HG02571 (cell line): ENCODE measurements at regions not wholly inside any gene's neighbourhood (a gene's known extent, or its start where the extent isn't known, plus 50 kb on each side); places are given as distances from the start of the nearest gene placed in this dataset.
"Not testable (repeated sequence)": the region's sequence is repeated elsewhere in the genome, so short reads cannot be mapped to it uniquely, and the experiment has no call there.

Experiments
- ATAC-seq: cut with Tn5 transposase; IDR thresholded peaks from one replicate; pipeline ENCODE4 v1.9.1; 2021; ENCODE audit warnings: mild to moderate bottlenecking, moderate library complexity; ENCODE audit not compliant: unreplicated experiment

GRCh38 chr4:72689923-72690322 is 120.9 kb upstream of the ADAMTS3 start:
- no peak for ATAC-seq

GRCh38 chr4:72686390-72686789 is 117.4 kb upstream of the ADAMTS3 start:
- not testable (repeated sequence) for ATAC-seq

- ATAC-seq = no peak
Observed at GRCh38 chr4:72679666-72680065, 110.6 kb upstream of the ADAMTS3 start.

- no peak for ATAC-seq
Observed at GRCh38 chr4:72677886-72678285, 108.9 kb upstream of the ADAMTS3 start.

GRCh38 chr4:72677265-72677664 is 108.2 kb upstream of the ADAMTS3 start:
- no peak for ATAC-seq

GRCh38 chr4:72671980-72672379 is 103.0 kb upstream of the ADAMTS3 start:
- no peak for ATAC-seq

- ATAC-seq = no peak
Observed at GRCh38 chr4:72670521-72670920, 101.5 kb upstream of the ADAMTS3 start.

- no peak for ATAC-seq
Observed at GRCh38 chr4:72666910-72667309, 97.9 kb upstream of the ADAMTS3 start.

GRCh38 chr4:72665171-72665968 is 96.3 kb upstream of the ADAMTS3 start:
- ATAC-seq = no peak

GRCh38 chr4:72663828-72664227 is 94.8 kb upstream of the ADAMTS3 start:
- no peak for ATAC-seq

- ATAC-seq = no peak
Observed at GRCh38 chr4:72661830-72662229, 92.8 kb upstream of the ADAMTS3 start.

GRCh38 chr4:72641611-72642010 is 72.6 kb upstream of the ADAMTS3 start:
- no peak for ATAC-seq

- ATAC-seq = not testable (repeated sequence)
Observed at GRCh38 chr4:72636866-72637265, 67.8 kb upstream of the ADAMTS3 start.

- ATAC-seq = not testable (repeated sequence)
Observed at GRCh38 chr4:72635931-72636330, 66.9 kb upstream of the ADAMTS3 start.

- ATAC-seq = not testable (repeated sequence)
Observed at GRCh38 chr4:72632253-72632652, 63.2 kb upstream of the ADAMTS3 start.

GRCh38 chr4:72631296-72631695 is 62.3 kb upstream of the ADAMTS3 start:
- no peak for ATAC-seq

GRCh38 chr4:72629540-72629939 is 60.5 kb upstream of the ADAMTS3 start:
- ATAC-seq = no peak

GRCh38 chr4:72627723-72628122 is 58.7 kb upstream of the ADAMTS3 start:
- no peak for ATAC-seq
